LHCN-M2 (cell line): ENCODE measurements at regions not wholly inside any gene's neighbourhood (a gene's known extent, or its start where the extent isn't known, plus 50 kb on each side); places are given as distances from the start of the nearest gene placed in this dataset.
"Not testable (repeated sequence)": the region's sequence is repeated elsewhere in the genome, so short reads cannot be mapped to it uniquely, and the experiment has no call there.

ENCODE experiments used
- DNase-seq: peaks from one replicate; pipeline ENCODE4 v3.0.0-alpha.2; 2012; ENCODE audit warnings: low read depth

DNA sequence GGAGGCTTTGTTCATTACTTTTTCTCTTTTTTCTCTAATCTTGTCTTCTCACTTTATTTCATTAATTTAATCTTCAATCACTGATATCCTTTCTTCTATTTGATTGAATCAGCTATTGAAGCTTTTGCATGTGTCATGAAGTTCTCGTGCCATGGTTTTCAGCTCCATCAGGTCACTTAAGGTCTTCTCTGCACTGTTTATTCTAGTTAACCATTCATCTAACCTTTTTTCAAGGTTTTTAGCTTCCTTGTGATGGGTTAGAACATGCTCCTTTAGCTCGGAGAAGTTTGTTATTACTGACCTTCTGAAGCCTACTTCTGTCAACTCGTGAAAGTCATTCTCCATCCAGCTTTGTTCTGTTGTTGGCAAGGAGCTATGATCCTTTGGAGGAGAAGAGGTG lies 695.0 kb upstream of the CDH6 start:
- DNase-seq = not testable (repeated sequence)

DNA sequence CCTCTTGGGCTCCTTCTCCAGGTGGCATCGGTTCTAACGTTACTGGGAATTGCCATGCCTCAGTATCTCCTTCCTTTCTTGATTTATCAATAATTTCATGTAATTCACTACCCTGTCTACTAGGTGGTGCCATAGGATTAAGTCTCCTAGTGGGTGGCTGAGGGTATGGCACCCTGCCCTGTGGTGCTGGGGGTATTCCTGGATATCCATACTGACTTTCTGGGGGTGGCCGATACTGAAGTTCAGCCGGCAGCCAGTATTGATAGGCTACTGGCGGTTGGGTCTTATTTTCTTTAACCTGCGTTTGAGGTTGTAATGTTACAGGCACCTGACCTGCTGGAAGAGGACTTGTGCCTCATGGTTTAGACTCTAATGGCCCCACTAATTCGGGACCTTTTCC lies 699.4 kb upstream of the CDH6 start:
- DNase-seq = not testable (repeated sequence)

DNA sequence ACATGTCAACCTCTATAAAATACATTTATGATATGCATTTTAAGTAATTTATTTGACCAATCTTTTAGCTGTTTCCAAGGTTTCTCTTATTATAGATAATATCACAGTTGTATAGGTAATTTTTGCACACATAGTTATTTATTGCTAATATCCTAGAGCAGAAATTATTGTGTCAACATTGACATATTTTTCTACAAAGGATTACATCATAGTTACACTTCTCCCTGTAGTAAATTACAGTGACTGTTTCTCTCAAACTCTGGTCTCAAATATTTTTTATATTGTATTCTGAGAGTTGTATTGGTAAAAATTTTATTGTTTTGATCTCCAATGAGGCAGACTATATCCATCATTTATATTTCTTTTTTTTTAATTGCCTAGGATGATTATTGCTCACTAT lies 714.4 kb upstream of the CDH6 start:
- DNase-seq = no peak

DNA sequence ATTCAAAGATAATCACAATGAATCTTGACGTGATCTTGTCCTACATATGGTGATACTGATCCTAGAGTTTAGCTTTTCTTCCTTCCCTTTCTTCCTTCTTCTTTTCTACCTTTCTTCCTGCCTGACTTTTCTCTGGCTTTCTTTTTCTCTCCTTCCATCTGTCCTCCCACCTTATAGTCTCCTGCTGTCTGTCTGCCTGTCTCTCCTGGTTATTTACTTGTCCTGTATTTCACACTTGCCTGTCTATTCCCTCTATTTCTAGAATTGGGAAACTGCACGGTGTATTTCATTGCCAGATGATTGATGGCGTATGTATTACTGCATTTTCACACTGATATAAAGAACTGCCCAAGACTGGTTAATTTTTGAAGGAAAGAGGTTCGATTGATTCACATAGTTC lies 718.1 kb upstream of the CDH6 start:
- DNase-seq = no peak

DNA sequence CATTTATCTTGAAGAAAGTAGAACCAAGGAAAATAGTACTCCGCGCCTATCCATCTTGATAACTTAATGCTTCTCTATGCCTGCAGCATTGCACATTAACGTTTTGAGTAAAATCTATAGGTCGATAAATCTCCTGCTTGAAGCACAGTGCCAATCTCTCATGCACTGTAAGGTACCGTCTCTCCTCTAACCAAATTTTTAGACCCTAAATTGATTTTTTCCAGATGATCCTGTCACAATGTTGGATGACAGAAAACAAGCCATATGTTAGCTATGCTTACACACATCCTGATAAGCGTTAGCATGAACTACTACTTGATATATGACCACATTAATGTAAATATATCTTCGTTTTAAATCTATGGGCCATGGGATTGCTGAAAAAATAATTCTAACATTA lies 723.8 kb upstream of the CDH6 start:
- DNase-seq = no peak

DNA sequence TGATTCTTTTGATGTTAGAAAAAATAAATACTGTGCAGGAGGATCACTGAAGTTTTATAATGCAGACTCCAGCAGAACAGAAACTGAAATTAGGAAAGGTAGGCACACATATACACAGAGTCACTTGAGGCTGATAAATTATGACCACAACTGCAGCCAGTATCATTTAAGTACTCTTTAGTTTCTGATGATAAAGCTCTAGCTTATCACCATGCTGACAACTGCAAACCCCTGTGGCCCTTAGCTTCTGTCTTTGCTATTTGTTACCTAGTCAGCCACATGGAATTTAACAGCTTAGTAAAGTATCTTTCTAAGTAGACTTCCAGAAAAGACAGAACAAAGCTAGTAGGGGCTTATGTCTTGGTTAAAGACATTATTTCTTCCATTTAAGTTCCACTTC lies 734.8 kb upstream of the CDH6 start:
- DNase-seq = no peak

DNA sequence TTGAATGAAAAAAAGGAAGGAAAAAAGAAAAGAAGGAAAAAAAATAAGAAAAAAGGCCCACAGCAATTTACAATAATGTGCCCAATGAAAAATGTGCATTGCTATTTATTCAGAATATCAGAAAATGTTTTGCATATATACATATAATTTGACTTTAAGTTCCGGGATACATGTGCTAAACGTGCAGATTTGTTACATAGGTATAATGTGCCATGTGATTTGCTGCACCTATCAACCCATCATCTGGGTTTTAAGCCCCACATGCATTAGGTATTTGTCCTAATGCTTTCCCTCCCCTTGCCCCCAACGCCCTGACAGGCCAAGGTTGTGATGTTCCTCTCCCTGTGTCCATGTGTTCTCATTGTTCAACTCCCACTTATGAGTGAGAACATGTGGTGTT lies 738.0 kb upstream of the CDH6 start:
- DNase-seq = not testable (repeated sequence)

DNA sequence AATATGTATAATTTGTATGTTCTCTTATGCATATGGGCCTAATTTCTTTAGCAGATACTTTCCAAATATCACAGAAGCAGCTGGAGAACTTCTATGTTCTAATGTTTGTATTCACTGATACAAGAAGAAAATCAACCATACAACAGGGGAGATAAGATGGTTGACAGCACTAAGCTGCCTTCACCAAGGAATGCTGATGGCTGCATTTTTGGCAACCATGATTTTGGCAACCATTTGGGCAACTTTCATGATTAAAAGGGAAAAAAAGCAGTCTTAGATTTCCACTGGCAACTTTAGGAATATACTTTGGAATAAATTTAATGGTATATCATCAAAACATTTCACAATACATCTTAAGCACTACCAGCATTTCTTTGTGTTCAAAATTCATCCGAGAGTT lies 740.3 kb upstream of the CDH6 start:
- no peak for DNase-seq

DNA sequence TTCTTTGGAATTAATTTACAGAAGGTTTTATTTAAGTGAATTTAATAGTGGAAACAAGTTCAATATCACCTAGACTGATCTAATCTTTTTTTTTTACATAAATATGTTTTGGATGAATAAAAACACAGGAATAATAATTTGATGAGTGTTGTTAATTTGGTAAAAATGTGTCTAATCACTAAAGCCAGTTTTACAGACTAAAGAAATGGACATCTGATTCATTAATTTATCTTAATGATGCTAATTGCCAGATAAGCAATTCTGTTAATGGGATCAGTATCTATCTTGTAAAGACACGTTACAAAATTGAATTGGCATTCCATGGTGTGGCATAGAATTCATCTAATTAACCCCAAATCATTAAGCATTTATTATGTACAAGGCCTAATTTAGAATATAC lies 743.3 kb upstream of the CDH6 start:
- DNase-seq = no peak

DNA sequence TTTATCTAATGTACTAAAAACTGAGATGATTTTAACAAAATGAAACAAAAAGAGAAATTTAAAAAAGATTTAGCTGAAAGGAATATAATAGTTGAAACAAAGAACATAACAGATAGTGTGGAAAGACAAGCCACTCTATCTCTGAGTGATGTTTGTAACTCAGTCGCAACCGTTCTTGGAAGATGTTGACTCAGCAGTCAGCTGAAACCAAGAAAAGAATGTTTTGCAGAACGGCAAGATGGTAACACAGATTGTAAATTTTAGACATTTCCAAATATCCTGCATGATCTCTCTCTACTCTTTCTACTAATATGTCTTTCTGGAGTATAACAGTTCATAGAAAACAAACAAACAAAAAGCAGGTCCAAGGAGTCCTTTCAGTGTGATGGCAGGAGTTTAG lies 746.1 kb upstream of the CDH6 start:
- no peak for DNase-seq

DNA sequence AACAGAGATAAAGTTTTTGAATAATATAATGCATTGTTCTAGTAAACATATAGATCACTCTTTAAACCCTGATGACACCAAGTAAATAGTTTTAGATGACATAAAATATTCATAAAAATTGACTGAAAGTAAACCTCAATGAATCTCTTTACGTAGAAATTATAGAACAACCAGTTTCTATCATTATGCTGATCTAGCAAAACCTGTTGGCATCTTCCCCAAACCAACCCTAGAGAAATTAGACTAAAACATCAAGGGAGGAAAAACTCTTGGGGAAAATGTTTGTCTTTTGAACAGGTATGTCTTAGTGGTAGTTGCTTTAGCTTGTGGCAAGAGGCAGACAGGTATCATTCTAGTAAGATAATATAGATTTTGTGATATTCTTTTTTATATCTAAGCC lies 747.0 kb upstream of the CDH6 start:
- DNase-seq = no peak

DNA sequence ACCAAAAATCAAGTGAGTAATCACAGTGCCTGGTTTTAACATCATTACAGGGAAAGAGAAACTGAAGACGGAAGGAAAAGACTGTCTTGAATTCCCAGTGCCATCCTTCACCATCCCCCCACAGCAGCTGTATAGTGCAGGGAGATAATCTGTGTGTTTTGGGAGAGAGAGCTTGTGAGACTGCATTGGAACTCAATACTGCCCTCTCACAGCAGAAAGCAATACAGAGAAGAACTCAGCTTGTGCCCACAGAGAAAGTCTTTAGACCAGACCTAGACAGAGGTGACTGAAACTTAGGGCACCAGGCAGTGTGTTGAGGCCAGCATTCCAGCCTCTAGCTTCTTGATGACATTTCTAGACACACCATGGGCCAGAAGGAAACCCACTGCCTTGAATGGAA lies 754.7 kb upstream of the CDH6 start:
- DNase-seq = no peak

DNA sequence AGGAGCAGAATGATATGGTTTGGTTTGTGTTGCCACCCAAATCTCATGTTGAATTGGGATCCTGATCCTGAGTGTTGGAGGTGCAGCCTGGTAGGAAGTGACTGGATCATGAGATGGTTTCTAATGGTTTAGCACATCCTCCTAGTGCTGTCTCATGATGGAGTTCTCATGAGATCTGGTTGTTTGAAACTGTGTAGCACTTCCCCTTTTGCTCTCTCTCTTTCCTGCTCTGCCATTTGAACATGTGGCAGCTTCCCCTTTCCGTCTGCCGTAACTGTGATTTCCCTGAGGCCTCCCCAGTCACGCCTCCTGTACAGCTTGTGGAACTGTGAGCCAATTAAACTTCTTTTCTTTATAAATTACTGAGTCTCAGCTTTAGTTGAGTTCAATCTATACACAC lies 756.8 kb upstream of the CDH6 start:
- DNase-seq = no peak

DNA sequence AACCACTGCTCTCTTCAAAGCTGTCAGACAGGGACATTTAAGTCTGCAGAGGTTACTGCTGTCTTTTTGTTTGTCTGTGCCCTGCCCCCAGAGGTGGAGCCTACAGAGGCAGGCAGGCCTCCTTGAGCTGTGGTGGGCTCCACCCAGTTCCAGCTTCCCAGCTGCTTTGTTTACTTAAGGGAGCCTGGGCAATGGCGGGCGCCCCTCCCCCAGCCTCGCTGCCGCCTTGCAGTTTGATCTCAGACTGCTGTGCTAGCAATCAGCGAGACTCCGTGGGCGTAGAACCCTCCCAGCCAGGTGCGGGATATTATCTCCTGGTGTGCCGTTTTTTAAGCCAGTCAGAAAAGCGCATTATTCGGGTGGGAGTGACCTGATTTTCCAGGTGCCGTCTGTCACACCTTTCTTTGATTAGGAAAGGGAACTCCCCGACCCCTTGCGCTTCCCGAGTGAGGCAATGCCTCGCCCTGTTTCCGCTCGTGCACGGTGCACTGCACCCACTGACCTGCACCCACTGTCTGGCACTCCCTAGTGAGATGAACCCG lies 764.5 kb upstream of the CDH6 start:
- not testable (repeated sequence) for DNase-seq

DNA sequence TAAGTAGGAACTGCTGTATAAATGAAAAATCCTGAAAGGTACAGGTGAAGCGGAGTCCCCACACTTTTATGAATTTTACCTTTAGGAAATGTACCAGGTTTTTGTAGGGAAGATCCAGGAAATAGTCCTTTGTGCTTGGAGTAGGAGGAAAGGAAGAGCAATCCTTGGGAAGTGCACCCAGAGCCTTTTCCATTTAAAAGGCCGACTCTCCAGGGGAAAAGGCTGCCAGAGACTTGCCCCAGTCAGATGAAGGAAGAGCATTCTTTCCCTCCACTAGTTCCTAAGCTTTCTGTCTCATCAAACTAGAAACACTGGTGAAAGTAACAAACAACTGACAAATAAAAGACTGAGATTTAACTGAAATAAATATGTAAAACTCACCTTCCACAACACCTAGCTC lies 779.4 kb upstream of the CDH6 start:
- no peak for DNase-seq

DNA sequence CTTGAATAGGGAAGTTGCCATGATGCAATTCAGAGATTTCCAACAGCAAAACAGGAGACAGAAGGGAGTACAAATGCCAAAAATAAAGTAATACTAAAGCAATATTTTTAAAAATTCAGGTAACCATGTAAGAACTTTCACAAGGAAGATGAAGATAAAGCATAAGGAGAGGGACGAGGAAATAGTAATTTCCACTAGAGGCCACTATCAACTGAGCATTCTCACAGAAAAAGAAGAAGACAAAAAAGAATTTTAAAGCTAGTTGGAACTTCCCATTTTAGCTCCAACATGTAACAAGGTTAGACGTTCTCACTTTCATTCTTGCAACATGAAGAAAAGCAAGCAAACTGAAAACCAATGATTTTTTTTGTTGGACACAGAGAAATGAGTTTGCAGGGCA lies 779.9 kb upstream of the CDH6 start:
- no peak for DNase-seq

DNA sequence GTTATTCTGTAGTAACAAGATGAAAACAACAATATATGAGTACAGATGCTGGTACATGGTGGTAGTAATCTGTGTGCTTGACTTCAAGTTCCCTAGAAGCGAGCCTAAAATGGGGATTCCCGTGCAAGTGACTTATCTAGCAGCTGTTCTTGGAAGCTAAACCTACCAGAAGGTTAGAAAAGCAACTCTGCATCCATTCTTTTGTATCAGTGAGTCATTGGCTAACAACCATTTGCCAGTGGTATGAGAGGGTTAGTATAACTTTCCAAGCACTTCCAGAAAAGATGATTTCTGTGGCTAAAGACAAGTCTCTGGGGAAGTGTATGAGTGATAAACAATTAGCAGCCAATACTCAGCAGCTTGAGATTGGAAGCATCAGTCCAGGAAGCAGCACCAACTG lies 787.7 kb upstream of the CDH6 start:
- DNase-seq = no peak

DNA sequence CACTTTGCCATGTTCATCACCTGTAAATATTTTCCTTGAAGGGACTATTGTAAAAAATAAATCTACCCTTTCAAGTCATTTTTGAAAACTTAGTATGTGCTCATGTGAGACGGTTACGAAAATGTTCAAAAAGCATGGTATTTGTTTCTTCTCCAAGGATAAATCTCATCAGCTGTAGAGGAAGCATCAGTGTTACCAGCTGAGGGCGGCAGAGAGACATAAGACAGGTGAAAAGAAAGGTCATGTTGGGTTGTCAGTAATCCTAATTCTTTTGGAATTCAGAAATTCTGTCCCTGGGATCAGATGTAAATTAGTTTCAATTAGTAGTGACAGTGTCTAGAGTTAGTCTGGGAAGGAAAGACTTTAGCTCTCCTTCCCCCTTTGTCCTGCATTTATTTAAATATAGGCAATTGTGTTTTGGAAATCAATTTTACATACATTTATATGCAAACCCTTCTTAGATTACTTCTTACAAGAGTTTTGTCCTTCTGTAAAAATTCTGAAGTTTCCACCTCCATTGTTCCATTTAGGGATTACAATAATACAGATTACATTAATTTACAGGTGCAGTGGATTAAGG lies 791.9 kb upstream of the CDH6 start:
- no peak for DNase-seq

DNA sequence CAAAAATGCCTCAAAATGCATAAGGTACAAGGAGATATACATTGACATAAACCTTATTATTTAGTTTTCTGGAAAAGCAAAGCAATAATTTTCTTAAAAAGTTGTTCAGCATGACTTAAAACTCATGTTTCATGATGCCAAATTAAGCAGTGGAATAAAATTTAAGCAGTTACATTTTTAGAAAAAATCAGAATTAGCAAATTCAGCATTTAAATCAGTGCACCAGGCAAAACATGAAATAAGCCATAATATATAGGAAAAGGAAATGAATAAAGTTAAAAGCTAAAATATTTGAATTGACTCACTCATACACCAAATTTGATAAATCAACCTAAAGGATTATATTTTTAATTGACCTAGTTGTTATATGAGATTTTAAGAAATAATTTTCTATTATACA lies 795.1 kb upstream of the CDH6 start:
- DNase-seq = no peak

DNA sequence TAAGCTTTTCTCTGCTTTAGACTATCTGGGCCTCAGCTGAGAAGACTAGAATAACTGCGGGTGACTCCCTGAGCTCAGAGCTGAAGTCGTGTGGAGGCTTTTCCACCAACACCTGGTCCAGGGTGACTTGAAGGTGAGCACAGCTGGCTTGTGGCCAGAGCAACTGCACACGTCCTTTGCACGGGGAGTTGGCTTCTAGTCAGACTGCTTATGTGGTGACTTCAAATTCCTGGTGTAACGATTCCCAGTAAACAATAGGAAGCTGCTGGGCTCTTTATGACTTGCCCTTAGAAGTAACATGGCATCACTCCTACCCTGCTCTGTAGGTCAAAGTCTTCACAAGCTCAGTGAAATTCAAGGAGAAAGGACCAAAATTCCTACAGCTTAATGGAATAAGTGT lies 800.6 kb upstream of the CDH6 start:
- no peak for DNase-seq

DNA sequence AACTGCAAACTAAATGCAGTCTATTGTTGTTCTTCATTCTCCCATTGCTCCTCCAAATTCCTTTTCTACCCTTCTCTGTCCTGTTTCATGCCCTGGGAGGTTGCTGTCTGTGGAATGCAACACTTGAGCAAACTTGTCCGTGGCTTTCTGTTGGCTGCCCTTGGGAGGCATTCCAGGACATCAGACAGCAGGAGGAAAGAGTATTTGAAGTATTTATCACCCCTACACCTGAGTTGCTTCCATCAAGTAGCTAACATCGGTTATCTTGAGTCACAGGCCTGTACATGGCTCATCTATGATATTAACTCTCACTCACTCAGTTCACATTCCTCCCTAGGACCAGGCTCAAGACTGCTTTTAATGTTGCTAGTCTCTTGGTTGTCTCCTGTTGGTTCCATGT lies 803.4 kb upstream of the CDH6 start:
- no peak for DNase-seq

DNA sequence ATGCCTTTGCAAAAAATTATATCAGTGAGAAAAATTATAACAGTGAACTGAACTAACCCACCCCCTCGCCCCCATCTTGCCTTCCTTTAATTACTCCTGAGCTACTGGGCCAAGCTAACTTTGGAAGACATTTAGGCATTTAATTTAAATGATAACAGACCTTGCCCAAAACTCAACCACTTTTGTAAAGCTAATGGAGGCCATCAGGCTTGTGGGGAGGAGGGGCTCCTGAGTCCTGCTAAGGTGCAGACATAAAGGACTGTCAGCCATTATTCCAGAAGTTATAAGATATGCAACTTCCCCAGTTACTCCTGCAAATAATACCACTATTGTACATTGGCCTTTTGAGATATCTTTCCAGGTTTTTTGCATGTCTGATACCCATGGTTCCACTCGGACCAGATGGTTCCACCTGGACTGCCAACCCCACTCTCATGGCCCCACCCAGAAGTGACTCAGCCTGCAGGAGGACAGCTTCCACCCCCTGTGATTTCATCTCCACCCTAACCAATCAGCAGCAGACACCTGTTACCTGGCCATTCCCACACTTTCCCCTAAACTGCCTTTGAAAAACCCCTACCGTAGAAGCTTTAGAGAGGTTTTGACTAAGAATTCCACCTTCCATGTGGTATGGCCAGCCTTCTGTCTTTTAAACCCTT lies 805.4 kb upstream of the CDH6 start:
- DNase-seq = no peak

DNA sequence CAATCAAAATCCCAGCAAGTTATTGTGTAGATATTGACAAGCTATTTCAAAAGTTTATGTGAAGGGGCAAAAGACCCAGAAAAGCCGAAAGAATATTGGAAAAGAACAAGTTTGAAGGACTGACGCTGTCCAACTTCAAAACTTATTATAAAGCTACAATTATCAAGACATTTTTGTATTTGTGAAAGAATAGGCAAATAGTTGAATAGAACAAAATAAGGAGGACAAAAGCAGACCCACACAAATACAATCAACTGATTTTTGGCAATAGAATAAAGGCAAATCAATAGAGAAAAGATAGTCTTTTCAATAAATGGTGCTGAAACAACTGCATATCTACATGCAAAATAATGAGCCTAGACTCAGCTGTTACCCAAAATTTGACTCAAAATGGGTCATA lies 807.7 kb upstream of the CDH6 start:
- DNase-seq = no peak

DNA sequence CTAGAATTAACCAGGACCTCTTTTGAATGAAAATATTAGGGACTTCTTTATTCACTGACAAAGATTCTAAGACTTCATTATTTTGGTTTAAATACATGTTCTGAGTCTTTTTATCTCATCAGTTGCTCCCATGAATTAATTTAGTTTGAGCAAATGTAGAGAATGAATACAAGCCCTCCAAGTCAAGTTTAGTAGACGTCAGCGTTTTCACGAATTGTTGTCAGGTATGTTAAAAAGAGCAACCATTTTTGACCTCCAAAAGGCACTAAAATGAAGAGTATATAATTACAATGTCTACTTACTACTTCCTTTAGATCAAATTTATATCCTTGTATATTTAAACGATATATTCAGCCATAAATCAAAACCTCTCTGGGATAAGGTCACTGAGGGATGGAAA lies 809.3 kb upstream of the CDH6 start:
- DNase-seq = no peak
